GM23248 (cell line): ENCODE measurements at regions not wholly inside any gene's neighbourhood (a gene's known extent, or its start where the extent isn't known, plus 50 kb on each side); places are given as distances from the start of the nearest gene placed in this dataset.

ENCODE experiments used
- DNase-seq: peaks from one replicate; pipeline ENCODE4 v3.0.0-alpha.2; 2015
- H2AFZ ChIP-seq: fragments of 200-600 bp; sonication (generic); 2 replicates; pipeline ENCODE4 v1.6.1; 2016; ENCODE audit warnings: antibody characterized with exemption
- H3F3A ChIP-seq: fragments of 200-600 bp; sonication (generic); 2 replicates; pipeline ENCODE4 v1.6.1; 2016; ENCODE audit warnings: mild to moderate bottlenecking, antibody characterized with exemption, mixed run types; ENCODE audit not compliant: insufficient read depth
- H3K27ac ChIP-seq: fragments of 200-600 bp; sonication (generic); 2 replicates; pipeline ENCODE4 v1.5.1; 2016; ENCODE audit warnings: mild to moderate bottlenecking
- H3K27me3 ChIP-seq: fragments of 200-600 bp; sonication (generic); replicated peaks from 2 replicates; pipeline ENCODE4 v1.6.1; 2016; ENCODE audit warnings: mild to moderate bottlenecking; ENCODE audit not compliant: insufficient read depth
- H3K36me3 ChIP-seq: fragments of 200-600 bp; sonication (generic); 2 replicates; pipeline ENCODE4 v1.6.1; 2016; ENCODE audit warnings: low read depth, mild to moderate bottlenecking
- H3K4me1 ChIP-seq: fragments of 200-600 bp; sonication (generic); 2 replicates; pipeline ENCODE4 v1.6.1; 2016; ENCODE audit warnings: mild to moderate bottlenecking; ENCODE audit not compliant: insufficient read depth
- H3K4me2 ChIP-seq: fragments of 200-600 bp; sonication (generic); one replicate; pipeline ENCODE4 v1.6.1; 2016; ENCODE audit warnings: mild to moderate bottlenecking; ENCODE audit not compliant: unreplicated experiment
- H3K4me3 ChIP-seq: fragments of 200-600 bp; sonication (generic); 2 replicates; pipeline ENCODE4 v1.5.1; 2016; ENCODE audit warnings: mild to moderate bottlenecking
- H3K79me2 ChIP-seq: fragments of 200-600 bp; sonication (generic); 2 replicates; pipeline ENCODE4 v1.6.1; 2016; ENCODE audit warnings: mild to moderate bottlenecking; ENCODE audit not compliant: insufficient read depth
- H3K9ac ChIP-seq: fragments of 200-600 bp; sonication (generic); 2 replicates; pipeline ENCODE4 v1.6.1; 2016; ENCODE audit warnings: mild to moderate bottlenecking
- H3K9me2 ChIP-seq: fragments of 200-600 bp; sonication (generic); 2 replicates; pipeline ENCODE4 v1.6.1; 2016; ENCODE audit warnings: mixed run types, mild to moderate bottlenecking, moderate library complexity; ENCODE audit not compliant: insufficient read depth
- H3K9me3 ChIP-seq: fragments of 200-600 bp; sonication (generic); one replicate; pipeline ENCODE4 v1.6.1; 2017; ENCODE audit warnings: low read depth
- H4K20me1 ChIP-seq: fragments of 200-600 bp; sonication (generic); 2 replicates; pipeline ENCODE4 v1.6.0; 2016; ENCODE audit not compliant: insufficient read depth
- EZH2 ChIP-seq: fragments of 200-600 bp; sonication (generic); IDR thresholded peaks from 2 replicates; pipeline ENCODE4 v1.6.1; 2018; ENCODE audit warnings: antibody characterized with exemption, mild to moderate bottlenecking; ENCODE audit not compliant: insufficient read depth, poor library complexity, severe bottlenecking
- EZH2phosphoT487 ChIP-seq: fragments of 200-600 bp; sonication (generic); IDR thresholded peaks from 2 replicates; pipeline ENCODE4 v1.6.1; 2018; ENCODE audit warnings: antibody characterized with exemption, moderate library complexity, mild to moderate bottlenecking, low read depth; ENCODE audit not compliant: insufficient read depth
- WGBS, 2 experiments: methylation state at CpG; one replicate each; pipeline ENCODE4 v1.1.6; 2015 to 2017; ENCODE audit warnings: low lambda C conversion rate in 2 of 2, low coverage in 1 of 2; ENCODE audit errors: missing lambda C conversion rate in 2 of 2; 5-methylcytosine and 5-hydroxymethylcytosine counted together
- in situ Hi-C: fragments of 300-500 bp; cut with MboI; formaldehyde crosslinking; loops from 2 replicates; pipeline ENCODE4 v1.15.0; 2020

GRCh38 chr11:111082664-111083063 is 162.9 kb upstream of the POU2AF2 start:
- in situ Hi-C loops, result no loop called here
- no peak overlapping the region for H3K27ac ChIP-seq
- no peak for DNase-seq
- H3K4me1 ChIP-seq, result no peaks in the 10 kb centered on the region
- H3K79me2 ChIP-seq, result no peaks in the 10 kb centered on the region
- H3K9ac ChIP-seq, result no peak overlapping the region
- 84 to 86% methylated on average over 5 of the region's 5 CpGs for WGBS, 2 experiments
- no peaks in the 10 kb centered on the region for H3K9me2 ChIP-seq
- no peaks in the 10 kb centered on the region for H3K36me3 ChIP-seq
- no peaks in the 10 kb centered on the region for H3F3A ChIP-seq
- no peaks in the 10 kb centered on the region for H3K9me3 ChIP-seq
- H3K4me2 ChIP-seq, result no peak overlapping the region
- H2AFZ ChIP-seq, result no peak overlapping the region
- no peaks in the 10 kb centered on the region for H3K27me3 ChIP-seq
- no peak overlapping the region for H3K4me3 ChIP-seq
- no peaks in the 10 kb centered on the region for H4K20me1 ChIP-seq
- TF ChIP-seq EZH2phosphoT487 (no peak), EZH2 (no peak)

- Histone ChIP-seq H3K9ac (no peak overlapping the region), H3K4me1 (no peaks in the 10 kb centered on the region), H3K36me3 (no peaks in the 10 kb centered on the region), H3K27ac (no peak overlapping the region), H3K79me2 (no peaks in the 10 kb centered on the region), H3K9me3 (no peaks in the 10 kb centered on the region), H3K27me3 (no peaks in the 10 kb centered on the region), H3F3A (no peaks in the 10 kb centered on the region), H3K4me3 (no peak overlapping the region), H4K20me1 (no peaks in the 10 kb centered on the region), H3K4me2 (no peak overlapping the region), H3K9me2 (no peaks in the 10 kb centered on the region), H2AFZ (no peak overlapping the region)
- DNase-seq, result peak; percentile 44
- no peak for TF ChIP-seq EZH2
- no peak for TF ChIP-seq EZH2phosphoT487
- 47 to 53% methylated on average over 3 of the region's 3 CpGs for WGBS, 2 experiments
- in situ Hi-C loops, result no loop called here
These were observed 164.5 kb upstream of the POU2AF2 start for GRCh38 chr11:111081021-111081511.

GRCh38 chr11:111077530-111078322 is 167.8 kb upstream of the POU2AF2 start:
- H3K36me3 ChIP-seq, result no peaks in the 10 kb centered on the region
- no peaks in the 10 kb centered on the region for H3F3A ChIP-seq
- H3K9me2 ChIP-seq, result no peaks in the 10 kb centered on the region
- WGBS, 2 experiments, result 21 to 22% methylated on average over 3 of the region's 3 CpGs
- H3K9me3 ChIP-seq, result no peaks in the 10 kb centered on the region
- no peak overlapping the region for H3K4me2 ChIP-seq
- TF ChIP-seq EZH2phosphoT487 (no peak), EZH2 (no peak)
- H3K79me2 ChIP-seq, result no peaks in the 10 kb centered on the region
- in situ Hi-C loops, result no loop called here
- no peak overlapping the region for H3K9ac ChIP-seq
- H3K27ac ChIP-seq, result no peak overlapping the region
- peak; percentile 21 for DNase-seq
- no peak overlapping the region for H2AFZ ChIP-seq
- no peaks in the 10 kb centered on the region for H3K27me3 ChIP-seq
- H4K20me1 ChIP-seq, result no peaks in the 10 kb centered on the region
- H3K4me3 ChIP-seq, result no peak overlapping the region
- H3K4me1 ChIP-seq, result no peaks in the 10 kb centered on the region

- H3K4me1 ChIP-seq, result no peaks in the 10 kb centered on the region
- TF ChIP-seq EZH2phosphoT487, result no peak
- TF ChIP-seq EZH2, result no peak
These were observed 176.5 kb upstream of the POU2AF2 start for GRCh38 chr11:111069066-111069465.

More at GRCh38 chr11:111069066-111069465, 176.5 kb upstream of the POU2AF2 start:
- peak; percentile 36 for DNase-seq
- no peaks in the 10 kb centered on the region for H4K20me1 ChIP-seq
- H3F3A ChIP-seq, result peaks cover 2% of the 10 kb centered on the region; the same call in 1 of the 2 replicates
- H3K36me3 ChIP-seq, result no peaks in the 10 kb centered on the region
- no peaks in the 10 kb centered on the region for H3K27me3 ChIP-seq
- no peaks in the 10 kb centered on the region for H3K9me2 ChIP-seq
- 0 to 8% methylated on average over 1 of the region's 1 CpG for WGBS, 2 experiments
- no peak overlapping the region for H3K9ac ChIP-seq
- no peak overlapping the region for H3K27ac ChIP-seq
- no peaks in the 10 kb centered on the region for H3K79me2 ChIP-seq
- in situ Hi-C loops, result no loop called here
- no peak overlapping the region for H3K4me2 ChIP-seq
- H3K4me3 ChIP-seq, result no peak overlapping the region
- H2AFZ ChIP-seq, result no peak overlapping the region
- peaks cover 7% of the 10 kb centered on the region for H3K9me3 ChIP-seq
